Transverse colon (tissue), 4 donors: ENCODE measurements at regions not wholly inside any gene's neighbourhood (a gene's known extent, or its start where the extent isn't known, plus 50 kb on each side); places are given as distances from the start of the nearest gene placed in this dataset.

ENCODE experiments used
- DNase-seq: peaks from one replicate; pipeline ENCODE4 v3.0.0-alpha.2; 2019
- H3K27ac ChIP-seq, 4 donors: fragments of 200-600 bp; sonication (generic); 2 replicates each; pipeline ENCODE4 v1.5.1; 2016 to 2018; ENCODE audit warnings: inconsistent platforms in 4 of 4
- H3K27me3 ChIP-seq: fragments of 200-600 bp; sonication (generic); 2 replicates; pipeline ENCODE4 v1.5.1; 2017; ENCODE audit warnings: inconsistent platforms
- H3K36me3 ChIP-seq, 4 donors: fragments of 200-600 bp; sonication (generic); 2 replicates each; pipeline ENCODE4 v1.5.1; 2017 to 2019; ENCODE audit warnings: inconsistent platforms in 4 of 4
- H3K4me1 ChIP-seq, 4 donors: fragments of 200-600 bp; sonication (generic); 2 replicates each; pipeline ENCODE4 v1.5.1; 2017 to 2020; ENCODE audit warnings: inconsistent platforms in 4 of 4
- H3K4me3 ChIP-seq, 4 donors: fragments of 200-600 bp; sonication (generic); 1 replicate in 1 of 4; 2 replicates in 3 of 4; pipeline versions ENCODE4 v1.5.1 to v1.6.1; 2017 to 2019; ENCODE audit warnings: inconsistent platforms in 4 of 4
- H3K9me3 ChIP-seq, 2 donors: fragments of 200-600 bp; sonication (generic); 2 replicates each; pipeline ENCODE4 v1.5.1; 2017 to 2019; ENCODE audit warnings: inconsistent platforms in 2 of 2
- EP300 ChIP-seq: sonication (generic); formaldehyde crosslinking; IDR thresholded peaks from one replicate; pipeline ENCODE4 v1.6.1; 2017; ENCODE audit warnings: antibody characterized with exemption, low read depth
- POLR2A ChIP-seq: fragments of 450-650 bp; IDR thresholded peaks from one replicate; pipeline ENCODE4 v1.6.1; 2016; ENCODE audit warnings: antibody characterized with exemption, mild to moderate bottlenecking, moderate library complexity
- POLR2AphosphoS5 ChIP-seq, 3 donors: sonication (generic); formaldehyde crosslinking; IDR thresholded peaks; one replicate each; pipeline ENCODE4 v1.6.1; 2016; ENCODE audit warnings: antibody characterized with exemption in 3 of 3
- WGBS, 2 donors: methylation state at CpG; one replicate each; pipeline ENCODE4 v1.1.5; 2018; ENCODE audit warnings: low coverage in 1 of 2; 5-methylcytosine and 5-hydroxymethylcytosine counted together
- in situ Hi-C, 4 donors: fragments of 200-750 bp; cut with MboI; loops; one replicate each; pipeline versions ENCODE4 v1.15.0 to v1.15.1; 2017; ENCODE audit warnings: low sequenced_read_pairs in 3 of 4, low pct_ligation_motif_present in 1 of 4, low pct_unique_long_range_greater_than_20kb in 1 of 4
- intact Hi-C: fragments of 100-400 bp; cut with DNase I; formaldehyde crosslinking; loops from one replicate; pipeline ENCODE4 v1.15.1; 2023; ENCODE audit warnings: low total_unique reads
- TF ChIP-seq, protein P1 (sequence below), 5 experiments: fragments of 200-600 bp in 3 of 5; fragments of 450-650 bp in 2 of 5; sonication (generic) in 3 of 5; IDR thresholded peaks; 1 replicate in 2 of 5; 2 replicates in 3 of 5; pipeline ENCODE4 v1.5.1; 2016 to 2017; ENCODE audit warnings: antibody characterized with exemption in 5 of 5, inconsistent platforms in 3 of 5, mild to moderate bottlenecking in 2 of 5, moderate library complexity in 1 of 5

DNA sequence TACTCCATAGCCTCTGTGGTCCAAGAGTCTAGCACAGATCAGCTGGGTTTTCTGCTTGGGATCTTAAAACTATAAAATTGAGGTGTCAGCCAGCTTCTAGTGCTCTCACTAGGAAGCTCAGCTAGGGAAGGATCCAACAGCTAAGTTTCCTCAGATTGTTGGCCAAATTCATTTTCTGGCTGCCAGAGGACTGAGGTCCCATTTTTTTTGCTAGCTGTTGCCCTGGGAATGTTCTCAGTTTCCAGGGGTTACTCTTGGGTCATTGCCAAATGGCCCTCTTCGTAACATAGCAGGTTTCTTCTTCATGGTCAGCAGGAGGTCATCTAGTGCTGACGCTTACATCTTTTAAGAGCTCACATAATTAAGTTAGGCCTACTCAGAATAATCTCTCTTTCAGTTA lies 2178.2 kb downstream of the ARAP2 start:
- intact Hi-C loops = loop anchor here (10.0 kb wide), 1 partner anchor 651 kb away; no protein-coding TSS in a partner anchor
- Histone ChIP-seq H3K27ac (no peak overlapping the region), H3K9me3 (no peaks in the 10 kb centered on the region), H3K27me3 (no peaks in the 10 kb centered on the region), H3K4me3 (no peak overlapping the region), H3K36me3 (no peaks in the 10 kb centered on the region), H3K4me1 (no peaks in the 10 kb centered on the region)
- no peak for DNase-seq
- TF ChIP-seq POLR2AphosphoS5 (IDR thresholded peaks at IDR 0.05) (no peak), EP300 (no peak), POLR2A (no peak)
- TF ChIP-seq, protein P1, sequence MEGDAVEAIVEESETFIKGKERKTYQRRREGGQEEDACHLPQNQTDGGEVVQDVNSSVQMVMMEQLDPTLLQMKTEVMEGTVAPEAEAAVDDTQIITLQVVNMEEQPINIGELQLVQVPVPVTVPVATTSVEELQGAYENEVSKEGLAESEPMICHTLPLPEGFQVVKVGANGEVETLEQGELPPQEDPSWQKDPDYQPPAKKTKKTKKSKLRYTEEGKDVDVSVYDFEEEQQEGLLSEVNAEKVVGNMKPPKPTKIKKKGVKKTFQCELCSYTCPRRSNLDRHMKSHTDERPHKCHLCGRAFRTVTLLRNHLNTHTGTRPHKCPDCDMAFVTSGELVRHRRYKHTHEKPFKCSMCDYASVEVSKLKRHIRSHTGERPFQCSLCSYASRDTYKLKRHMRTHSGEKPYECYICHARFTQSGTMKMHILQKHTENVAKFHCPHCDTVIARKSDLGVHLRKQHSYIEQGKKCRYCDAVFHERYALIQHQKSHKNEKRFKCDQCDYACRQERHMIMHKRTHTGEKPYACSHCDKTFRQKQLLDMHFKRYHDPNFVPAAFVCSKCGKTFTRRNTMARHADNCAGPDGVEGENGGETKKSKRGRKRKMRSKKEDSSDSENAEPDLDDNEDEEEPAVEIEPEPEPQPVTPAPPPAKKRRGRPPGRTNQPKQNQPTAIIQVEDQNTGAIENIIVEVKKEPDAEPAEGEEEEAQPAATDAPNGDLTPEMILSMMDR (IDR thresholded peaks at IDR 0.05) = no peak
- in situ Hi-C loops = no loop called here
- 65 to 77% methylated on average over 2 of the region's 2 CpGs for WGBS, 2 donors

DNA sequence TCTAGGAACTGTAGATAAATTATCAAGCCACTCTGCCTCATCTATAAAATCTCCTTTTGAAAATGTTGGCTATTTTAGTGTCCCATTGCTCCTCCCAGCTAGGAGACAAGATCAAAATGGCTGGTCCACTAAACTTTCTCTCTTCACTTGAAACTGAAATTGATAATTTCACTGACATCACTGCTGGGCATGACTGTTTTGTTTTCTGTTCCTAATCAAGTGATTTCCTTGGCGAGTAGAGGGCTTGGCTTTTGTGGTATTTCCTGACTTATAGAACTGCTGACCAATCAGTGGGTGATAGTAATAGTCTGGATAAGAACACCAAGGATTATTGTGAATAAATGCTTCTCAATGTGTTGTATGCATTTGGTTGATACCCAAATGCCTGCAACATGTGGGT lies 2152.9 kb downstream of the ARAP2 start:
- no peak overlapping the region for H3K27ac ChIP-seq
- no peaks in the 10 kb centered on the region for H3K36me3 ChIP-seq
- WGBS, 2 donors = 60% methylated on average over 1 of the region's 1 CpG; no CpG with 5 or more reads in 1 of the 2 donors
- no peaks in the 10 kb centered on the region for H3K4me1 ChIP-seq
- in situ Hi-C loops (no loop called here), intact Hi-C loops (no loop called here)
- no peak for DNase-seq
- H3K27me3 ChIP-seq = no peaks in the 10 kb centered on the region
- no peak overlapping the region for H3K4me3 ChIP-seq
- TF ChIP-seq, protein P1 (IDR thresholded peaks at IDR 0.05) = no peak
- TF ChIP-seq POLR2A (no peak), POLR2AphosphoS5 (IDR thresholded peaks at IDR 0.05) (no peak), EP300 (no peak)
- no peaks in the 10 kb centered on the region for H3K9me3 ChIP-seq

DNA sequence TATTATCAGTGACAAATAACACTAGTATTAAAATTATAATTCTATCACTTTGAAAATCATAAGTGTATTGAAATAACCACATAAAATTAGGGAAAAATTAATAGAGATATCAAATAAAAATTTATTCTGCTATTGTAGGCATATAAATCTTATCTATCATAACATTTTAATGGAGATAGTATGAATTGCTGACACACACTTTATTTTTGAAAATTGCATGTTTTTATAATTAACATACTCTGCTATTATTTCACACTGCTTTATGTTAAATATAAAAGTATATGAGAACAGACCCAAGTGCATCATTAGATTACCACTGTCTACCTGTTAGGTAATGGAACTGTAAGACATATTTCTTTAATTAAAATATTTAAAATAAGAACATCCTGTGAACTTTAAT lies 2150.2 kb downstream of the ARAP2 start:
- Histone ChIP-seq H3K27me3 (no peaks in the 10 kb centered on the region), H3K36me3 (no peaks in the 10 kb centered on the region), H3K4me3 (no peak overlapping the region), H3K4me1 (no peaks in the 10 kb centered on the region), H3K27ac (no peak overlapping the region), H3K9me3 (no peaks in the 10 kb centered on the region)
- in situ Hi-C loops (no loop called here), intact Hi-C loops (no loop called here)
- DNase-seq = no peak
- TF ChIP-seq POLR2A (no peak), EP300 (no peak), POLR2AphosphoS5 (IDR thresholded peaks at IDR 0.05) (no peak)
- TF ChIP-seq, protein P1 (IDR thresholded peaks at IDR 0.05) = no peak

DNA sequence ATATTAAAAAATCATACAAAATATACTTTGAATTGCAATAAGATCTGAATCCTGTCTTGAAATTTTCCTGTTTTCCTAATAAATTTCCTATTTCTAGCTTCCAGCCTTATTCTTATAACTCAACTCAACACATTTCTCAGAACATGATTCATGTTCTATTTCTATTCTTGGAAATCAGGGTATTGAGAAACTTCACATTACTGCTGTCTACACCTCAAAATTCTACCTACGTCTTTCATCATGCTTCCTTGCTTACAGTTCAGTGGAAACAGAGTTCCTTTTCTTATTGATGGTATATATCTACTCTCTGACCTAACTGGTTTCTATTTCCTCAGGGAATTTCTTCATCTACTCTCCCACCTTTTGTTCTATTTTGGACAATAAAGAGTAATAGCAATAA lies 2139.0 kb downstream of the ARAP2 start:
- WGBS, 2 donors = 70 to 80% methylated on average over 1 of the region's 1 CpG
- DNase-seq = no peak
- Histone ChIP-seq H3K9me3 (peaks cover 0 to 3% of the 10 kb centered on the region in 2 donors), H3K4me1 (no peaks in the 10 kb centered on the region), H3K27ac (no peak overlapping the region), H3K4me3 (no peak overlapping the region), H3K36me3 (no peaks in the 10 kb centered on the region), H3K27me3 (no peaks in the 10 kb centered on the region)
- TF ChIP-seq POLR2A (no peak), POLR2AphosphoS5 (IDR thresholded peaks at IDR 0.05) (no peak), EP300 (no peak)
- TF ChIP-seq, protein P1 (IDR thresholded peaks at IDR 0.05) = no peak
- intact Hi-C loops = no loop called here
- in situ Hi-C loops = no loop called here
